ENCODE measurements at regions not wholly inside any gene's neighbourhood (a gene's known extent, or its start where the extent isn't known, plus 50 kb on each side); places are given as distances from the start of the nearest gene placed in this dataset.

DNA sequence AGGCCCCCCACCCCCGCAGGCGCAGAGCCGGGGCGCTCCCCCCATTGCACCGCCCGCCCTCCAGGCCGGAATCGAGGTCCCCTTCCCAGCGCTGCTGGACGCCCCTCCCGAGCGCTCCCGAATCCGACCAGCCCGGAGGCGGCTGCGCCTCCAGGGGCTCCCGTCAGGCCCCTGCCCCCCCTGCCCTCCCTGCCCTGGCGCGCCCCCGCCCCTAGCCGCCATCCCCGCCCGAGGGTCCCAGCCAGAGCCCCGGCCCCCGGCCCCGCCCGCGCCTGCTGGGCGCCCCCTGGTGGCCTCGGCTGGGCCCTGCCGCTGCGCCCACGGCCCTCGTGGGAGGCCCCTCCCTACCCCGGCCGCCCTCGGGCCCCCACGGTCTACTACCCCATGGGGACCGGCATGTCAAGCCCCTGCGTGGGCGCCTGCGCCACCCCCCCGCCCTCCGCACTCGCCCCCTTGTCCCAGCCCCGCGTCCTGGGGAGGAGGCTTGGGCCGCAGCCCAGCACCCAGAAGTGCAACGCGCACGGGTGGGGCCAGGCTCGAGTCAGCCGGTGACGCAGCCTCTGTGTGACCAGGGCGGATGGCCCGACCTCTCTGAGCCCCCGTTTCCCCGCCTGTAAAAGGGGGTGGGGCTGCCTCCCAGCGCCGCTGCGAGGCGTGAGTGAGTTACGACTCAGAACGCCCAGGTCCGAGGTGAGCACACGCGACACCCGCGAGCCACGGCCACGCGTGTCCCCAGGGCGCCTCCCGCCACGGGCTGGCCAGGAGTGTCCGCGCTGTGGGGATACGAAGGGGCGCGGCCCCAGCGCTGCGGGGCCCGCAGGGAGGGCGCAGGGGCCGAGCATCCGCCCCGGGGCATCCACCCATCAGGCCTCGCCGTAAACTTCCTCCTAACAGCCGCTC lies 104.9 kb downstream of the FAM53A start (continued):
- TF ChIP-seq ZNF592 (IDR thresholded peaks at IDR 0.05), result no peak
- peak; percentile 45; the same call in 1 of the 2 replicates for TF ChIP-seq MTA1 (IDR thresholded peaks at IDR 0.05; ENCODE audit: borderline replicate concordance)
- TF ChIP-seq SIX5 (IDR thresholded peaks at IDR 0.05; ENCODE audit: borderline replicate concordance in 1 of 2, insufficient read depth in 1 of 2, low read depth in 1 of 2, low read length in 2 of 2), result no peak
- TF ChIP-seq ILF3 (IDR thresholded peaks at IDR 0.05; ENCODE audit: borderline replicate concordance), result no peak
- TF ChIP-seq NKRF (IDR thresholded peaks at IDR 0.05; ENCODE audit: borderline replicate concordance), result no peak
- no peak for TF ChIP-seq PHB (CRISPR knock-in tag; IDR thresholded peaks at IDR 0.05)
- TF ChIP-seq RBM15 (IDR thresholded peaks at IDR 0.05; ENCODE audit: insufficient read depth, low read length), result no peak
- TF ChIP-seq SREBF1 (IDR thresholded peaks at IDR 0.05; ENCODE audit: borderline replicate concordance, low read depth, low read length), result no peak
- TF ChIP-seq SAFB (IDR thresholded peaks at IDR 0.05; ENCODE audit: borderline replicate concordance, low read depth, low read length), result peak; percentile 97
- TF ChIP-seq ADNP (tag; IDR thresholded peaks at IDR 0.05), result no peak
- TF ChIP-seq, protein P1, sequence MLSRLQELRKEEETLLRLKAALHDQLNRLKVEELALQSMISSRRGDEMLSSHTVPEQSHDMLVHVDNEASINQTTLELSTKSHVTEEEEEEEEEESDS (CRISPR knock-in tag; IDR thresholded peaks at IDR 0.05), result no peak
- peak; percentile 22 for TF ChIP-seq MXD1 (CRISPR knock-in tag; IDR thresholded peaks at IDR 0.05; ENCODE audit: borderline replicate concordance, poor library complexity, severe bottlenecking)
- peak in 1 of 2 experiments; percentile 90; a peak in 3 of 4 replicates for TF ChIP-seq HDAC1 (IDR thresholded peaks at IDR 0.05)
- TF ChIP-seq, protein P2, sequence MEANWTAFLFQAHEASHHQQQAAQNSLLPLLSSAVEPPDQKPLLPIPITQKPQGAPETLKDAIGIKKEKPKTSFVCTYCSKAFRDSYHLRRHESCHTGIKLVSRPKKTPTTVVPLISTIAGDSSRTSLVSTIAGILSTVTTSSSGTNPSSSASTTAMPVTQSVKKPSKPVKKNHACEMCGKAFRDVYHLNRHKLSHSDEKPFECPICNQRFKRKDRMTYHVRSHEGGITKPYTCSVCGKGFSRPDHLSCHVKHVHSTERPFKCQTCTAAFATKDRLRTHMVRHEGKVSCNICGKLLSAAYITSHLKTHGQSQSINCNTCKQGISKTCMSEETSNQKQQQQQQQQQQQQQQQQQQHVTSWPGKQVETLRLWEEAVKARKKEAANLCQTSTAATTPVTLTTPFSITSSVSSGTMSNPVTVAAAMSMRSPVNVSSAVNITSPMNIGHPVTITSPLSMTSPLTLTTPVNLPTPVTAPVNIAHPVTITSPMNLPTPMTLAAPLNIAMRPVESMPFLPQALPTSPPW (CRISPR knock-in tag; IDR thresholded peaks at IDR 0.05), result peak; percentile 94
- TF ChIP-seq POLR2AphosphoS5 (IDR thresholded peaks at IDR 0.05; ENCODE audit: control insufficient read depth, insufficient read depth, low read depth, low read length), result no peak
- no peak for TF ChIP-seq BRF1 (IDR thresholded peaks at IDR 0.05; ENCODE audit: borderline replicate concordance, extremely low read depth, insufficient read length)
- TF ChIP-seq GATAD2A (IDR thresholded peaks at IDR 0.05), result peak; percentile 93

All from K562 (cell line).